Naive B cell (primary cell): ENCODE measurements at regions not wholly inside any gene's neighbourhood (a gene's known extent, or its start where the extent isn't known, plus 50 kb on each side); places are given as distances from the start of the nearest gene placed in this dataset.

Experiments
- ATAC-seq, 2 donors: fragments of 150-1000 bp; cut with Tn5 transposase; 2 replicates each; pipeline ENCODE4 v1.10.0; 2021; ENCODE audit warnings: low read depth in 2 of 2, mild to moderate bottlenecking in 2 of 2, moderate library complexity in 2 of 2
- DNase-seq: peaks from one replicate; pipeline ENCODE4 v3.0.0; 2022
- H3K27ac Mint-ChIP-seq, 6 donors: one replicate each; pipeline ENCODE4 v1.8.0; 2020 to 2022; ENCODE audit warnings: mild to moderate bottlenecking in 6 of 6, mixed read lengths in 6 of 6, moderate library complexity in 5 of 6, inconsistent platforms in 2 of 6
- H3K27me3 Mint-ChIP-seq, 3 donors: one replicate each; pipeline ENCODE4 v1.8.0; 2021 to 2022; ENCODE audit warnings: mixed read lengths in 3 of 3, mild to moderate bottlenecking in 1 of 3
- H3K36me3 Mint-ChIP-seq, 2 donors: one replicate each; pipeline ENCODE4 v1.8.0; 2020 to 2022; ENCODE audit warnings: mixed read lengths in 2 of 2, inconsistent platforms in 1 of 2, mild to moderate bottlenecking in 1 of 2
- H3K4me1 Mint-ChIP-seq, 3 donors: one replicate each; pipeline ENCODE4 v1.8.0; 2020 to 2022; ENCODE audit warnings: mixed read lengths in 3 of 3, inconsistent platforms in 1 of 3, mild to moderate bottlenecking in 1 of 3, moderate library complexity in 1 of 3
- H3K4me3 Mint-ChIP-seq, 8 donors: one replicate each; pipeline ENCODE4 v1.8.0; 2020 to 2022; ENCODE audit warnings: mild to moderate bottlenecking in 8 of 8, mixed read lengths in 8 of 8, moderate library complexity in 8 of 8, inconsistent platforms in 2 of 8
- H3K9me3 Mint-ChIP-seq, 7 donors: one replicate each; pipeline ENCODE4 v1.8.0; 2020 to 2022; ENCODE audit warnings: mixed read lengths in 7 of 7, mild to moderate bottlenecking in 5 of 7, inconsistent platforms in 2 of 7, moderate library complexity in 1 of 7

- Mint-ChIP-seq H3K9me3 (peaks cover 0 to 14% (median 4%) of the 10 kb centered on the region in 7 donors), H3K36me3 (no peaks in the 10 kb centered on the region), H3K4me3 (peak overlapping the region in 1 of 8 donors; percentile 32), H3K27ac (peak overlapping the region in 1 of 6 donors; percentile 75), H3K27me3 (peaks cover 3 to 16% (median 14%) of the 10 kb centered on the region in 3 donors), H3K4me1 (no peaks in the 10 kb centered on the region)
- DNase-seq = no peak
- ATAC-seq = no peak
Measured at GRCh38 chr2:106602042-106602441, 114.9 kb downstream of the CD8B2 start.

GRCh38 chr2:106606652-106607051 lies 119.5 kb downstream of the CD8B2 start:
- Mint-ChIP-seq H3K27ac (no peak overlapping the region), H3K4me3 (no peak overlapping the region), H3K9me3 (peaks cover under 1 to 14% (median 4%) of the 10 kb centered on the region in 7 donors), H3K36me3 (no peaks in the 10 kb centered on the region), H3K4me1 (no peaks in the 10 kb centered on the region), H3K27me3 (peaks cover 0 to 28% (median 6%) of the 10 kb centered on the region in 3 donors)
- no peak for DNase-seq
- no peak for ATAC-seq

- ATAC-seq = no peak
- Mint-ChIP-seq H3K27me3 (peaks cover 0 to 22% (median 11%) of the 10 kb centered on the region in 3 donors), H3K9me3 (peaks cover 4 to 14% (median 6%) of the 10 kb centered on the region in 7 donors), H3K36me3 (no peaks in the 10 kb centered on the region), H3K4me3 (no peak overlapping the region), H3K4me1 (no peaks in the 10 kb centered on the region), H3K27ac (no peak overlapping the region)
- no peak for DNase-seq
Measured at GRCh38 chr2:106607371-106607770, 120.2 kb downstream of the CD8B2 start.

- Mint-ChIP-seq H3K4me1 (no peaks in the 10 kb centered on the region), H3K4me3 (no peak overlapping the region), H3K27ac (no peak overlapping the region), H3K27me3 (peaks cover 0 to 16% (median 5%) of the 10 kb centered on the region in 3 donors), H3K9me3 (peaks cover under 1 to 11% (median 4%) of the 10 kb centered on the region in 7 donors), H3K36me3 (no peaks in the 10 kb centered on the region)
- DNase-seq = no peak
- no peak for ATAC-seq
Measured at GRCh38 chr2:106609780-106610179, 122.6 kb downstream of the CD8B2 start.

- peaks cover 7 to 14% (median 10%) of the 10 kb centered on the region in 3 donors for H3K27me3 Mint-ChIP-seq
- ATAC-seq (no peak), DNase-seq (no peak)
- H3K4me3 Mint-ChIP-seq = no peak overlapping the region
- no peaks in the 10 kb centered on the region for H3K4me1 Mint-ChIP-seq
- H3K27ac Mint-ChIP-seq = no peak overlapping the region
- peaks cover 0 to 10% (median 5%) of the 10 kb centered on the region in 7 donors for H3K9me3 Mint-ChIP-seq
- no peaks in the 10 kb centered on the region for H3K36me3 Mint-ChIP-seq
Measured at GRCh38 chr2:106614511-106615291, 127.5 kb downstream of the CD8B2 start.

- Mint-ChIP-seq H3K27ac (peak overlapping the region in 1 of 6 donors; percentile 2), H3K9me3 (peaks cover 0 to 6% (median 0%) of the 10 kb centered on the region in 7 donors), H3K36me3 (no peaks in the 10 kb centered on the region), H3K4me1 (no peaks in the 10 kb centered on the region), H3K4me3 (no peak overlapping the region), H3K27me3 (peaks cover 6 to 14% (median 6%) of the 10 kb centered on the region in 3 donors)
- DNase-seq (no peak), ATAC-seq (no peak)
Measured at GRCh38 chr2:106618614-106619013, 131.4 kb downstream of the CD8B2 start.

- ATAC-seq (no peak), DNase-seq (no peak)
- Mint-ChIP-seq H3K27me3 (peaks cover 12 to 15% (median 14%) of the 10 kb centered on the region in 3 donors), H3K4me3 (no peak overlapping the region), H3K9me3 (peaks cover 0 to 18% (median 8%) of the 10 kb centered on the region in 7 donors), H3K27ac (no peak overlapping the region), H3K4me1 (no peaks in the 10 kb centered on the region), H3K36me3 (no peaks in the 10 kb centered on the region)
Measured at GRCh38 chr2:106623456-106623855, 136.3 kb downstream of the CD8B2 start.

- no peak overlapping the region for H3K4me3 Mint-ChIP-seq
- DNase-seq = no peak
Measured at GRCh38 chr2:106624787-106625380, 137.7 kb downstream of the CD8B2 start.

GRCh38 chr2:106628377-106628776 lies 141.2 kb downstream of the CD8B2 start:
- Mint-ChIP-seq H3K4me1 (no peaks in the 10 kb centered on the region), H3K9me3 (peaks cover 0 to 30% (median 15%) of the 10 kb centered on the region in 7 donors), H3K4me3 (no peak overlapping the region), H3K27me3 (peaks cover 6 to 16% (median 9%) of the 10 kb centered on the region in 3 donors), H3K36me3 (no peaks in the 10 kb centered on the region), H3K27ac (no peak overlapping the region)
- DNase-seq (no peak), ATAC-seq (no peak)

More at GRCh38 chr2:106624787-106625380, 137.7 kb downstream of the CD8B2 start:
- Mint-ChIP-seq H3K27me3 (peaks cover 9 to 12% (median 12%) of the 10 kb centered on the region in 3 donors), H3K9me3 (peaks cover 0 to 30% (median 15%) of the 10 kb centered on the region in 7 donors), H3K27ac (no peak overlapping the region), H3K4me1 (no peaks in the 10 kb centered on the region), H3K36me3 (no peaks in the 10 kb centered on the region)
- no peak for ATAC-seq

- no peak for DNase-seq
- H3K4me1 Mint-ChIP-seq = no peaks in the 10 kb centered on the region
- no peaks in the 10 kb centered on the region for H3K36me3 Mint-ChIP-seq
- peaks cover 10 to 23% (median 22%) of the 10 kb centered on the region in 3 donors for H3K27me3 Mint-ChIP-seq
- peaks cover 0 to 30% (median 15%) of the 10 kb centered on the region in 7 donors for H3K9me3 Mint-ChIP-seq
- ATAC-seq = no peak
- no peak overlapping the region for H3K4me3 Mint-ChIP-seq
- H3K27ac Mint-ChIP-seq = no peak overlapping the region
Measured at GRCh38 chr2:106629981-106630380, 142.8 kb downstream of the CD8B2 start.

- Mint-ChIP-seq H3K9me3 (peaks cover 0 to 30% (median 15%) of the 10 kb centered on the region in 7 donors), H3K4me1 (no peaks in the 10 kb centered on the region), H3K36me3 (no peaks in the 10 kb centered on the region), H3K27me3 (peaks cover 14 to 18% (median 16%) of the 10 kb centered on the region in 3 donors), H3K27ac (no peak overlapping the region), H3K4me3 (no peak overlapping the region)
- ATAC-seq (no peak), DNase-seq (no peak)
Measured at GRCh38 chr2:106631281-106631680, 144.1 kb downstream of the CD8B2 start.

GRCh38 chr2:106638043-106638442 lies 150.9 kb downstream of the CD8B2 start:
- ATAC-seq = no peak
- DNase-seq = no peak
- no peaks in the 10 kb centered on the region for H3K4me1 Mint-ChIP-seq
- no peaks in the 10 kb centered on the region for H3K36me3 Mint-ChIP-seq
- H3K9me3 Mint-ChIP-seq = no peaks in the 10 kb centered on the region
- peaks cover 9 to 13% (median 10%) of the 10 kb centered on the region in 3 donors for H3K27me3 Mint-ChIP-seq
- H3K4me3 Mint-ChIP-seq = no peak overlapping the region
- H3K27ac Mint-ChIP-seq = no peak overlapping the region

- no peak overlapping the region for H3K27ac Mint-ChIP-seq
- no peak overlapping the region for H3K4me3 Mint-ChIP-seq
- peaks cover 6 to 11% (median 9%) of the 10 kb centered on the region in 3 donors for H3K27me3 Mint-ChIP-seq
- H3K36me3 Mint-ChIP-seq = no peaks in the 10 kb centered on the region
- DNase-seq (no peak), ATAC-seq (no peak)
- H3K9me3 Mint-ChIP-seq = no peaks in the 10 kb centered on the region
- no peaks in the 10 kb centered on the region for H3K4me1 Mint-ChIP-seq
Measured at GRCh38 chr2:106638580-106638979, 151.4 kb downstream of the CD8B2 start.

- Mint-ChIP-seq H3K36me3 (no peaks in the 10 kb centered on the region), H3K27ac (no peak overlapping the region), H3K4me3 (no peak overlapping the region), H3K27me3 (peaks cover 0 to 8% (median 0%) of the 10 kb centered on the region in 3 donors), H3K9me3 (no peaks in the 10 kb centered on the region), H3K4me1 (no peaks in the 10 kb centered on the region)
- DNase-seq (no peak), ATAC-seq (no peak)
Measured at GRCh38 chr2:106642679-106643078, 155.5 kb downstream of the CD8B2 start.
